Peyer's patch (tissue), 4 donors: ENCODE measurements at regions not wholly inside any gene's neighbourhood (a gene's known extent, or its start where the extent isn't known, plus 50 kb on each side); places are given as distances from the start of the nearest gene placed in this dataset.

ENCODE experiments used
- CTCF ChIP-seq, 6 experiments: fragments of 450-650 bp in 4 of 6; fragments of 200-600 bp in 2 of 6; sonication (generic) in 1 of 6; IDR thresholded peaks; one replicate each; pipeline ENCODE4 v1.5.1; 2017 to 2019; ENCODE audit warnings: antibody characterized with exemption in 6 of 6, mild to moderate bottlenecking in 3 of 6, moderate library complexity in 1 of 6
- POLR2A ChIP-seq, 2 donors: fragments of 450-650 bp; IDR thresholded peaks; one replicate each; pipeline ENCODE4 v1.5.1; 2017; ENCODE audit warnings: antibody characterized with exemption in 2 of 2, mild to moderate bottlenecking in 2 of 2, moderate library complexity in 2 of 2

DNA sequence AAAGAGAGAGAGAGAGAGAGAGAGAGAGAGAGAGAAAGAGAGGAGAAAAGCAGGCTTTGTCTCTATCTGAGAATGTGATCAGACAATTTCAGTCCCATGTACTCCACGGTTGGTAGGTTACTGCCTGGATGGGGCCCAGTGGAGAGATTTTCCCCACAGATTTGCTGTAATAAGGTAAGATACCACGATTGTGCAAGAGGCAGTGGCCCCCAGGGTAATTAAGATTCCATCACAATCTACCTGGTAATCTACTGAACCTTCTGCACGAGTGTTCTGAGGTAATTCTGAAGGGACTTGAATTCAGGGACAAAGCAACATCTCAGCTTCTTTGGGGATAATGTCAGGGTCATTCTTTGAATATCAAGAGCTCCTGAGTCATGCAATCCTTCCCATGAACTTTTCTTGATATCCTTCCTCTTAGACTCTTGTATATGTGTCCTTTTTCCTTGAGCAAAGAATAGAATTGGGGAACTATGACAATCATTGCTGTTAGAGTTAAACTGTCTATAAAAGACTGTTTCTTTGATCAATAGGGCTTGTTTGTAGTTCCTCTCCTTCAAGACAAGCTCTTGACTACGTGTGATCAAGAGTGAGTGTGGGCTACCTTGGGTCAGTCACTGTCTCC lies 306.6 kb downstream of the MAF start:
- TF ChIP-seq POLR2A (IDR thresholded peaks at IDR 0.05): no peak
- TF ChIP-seq CTCF (IDR thresholded peaks at IDR 0.05): no peak
